ENCODE measurements at regions not wholly inside any gene's neighbourhood (a gene's known extent, or its start where the extent isn't known, plus 50 kb on each side); places are given as distances from the start of the nearest gene placed in this dataset.

DNA sequence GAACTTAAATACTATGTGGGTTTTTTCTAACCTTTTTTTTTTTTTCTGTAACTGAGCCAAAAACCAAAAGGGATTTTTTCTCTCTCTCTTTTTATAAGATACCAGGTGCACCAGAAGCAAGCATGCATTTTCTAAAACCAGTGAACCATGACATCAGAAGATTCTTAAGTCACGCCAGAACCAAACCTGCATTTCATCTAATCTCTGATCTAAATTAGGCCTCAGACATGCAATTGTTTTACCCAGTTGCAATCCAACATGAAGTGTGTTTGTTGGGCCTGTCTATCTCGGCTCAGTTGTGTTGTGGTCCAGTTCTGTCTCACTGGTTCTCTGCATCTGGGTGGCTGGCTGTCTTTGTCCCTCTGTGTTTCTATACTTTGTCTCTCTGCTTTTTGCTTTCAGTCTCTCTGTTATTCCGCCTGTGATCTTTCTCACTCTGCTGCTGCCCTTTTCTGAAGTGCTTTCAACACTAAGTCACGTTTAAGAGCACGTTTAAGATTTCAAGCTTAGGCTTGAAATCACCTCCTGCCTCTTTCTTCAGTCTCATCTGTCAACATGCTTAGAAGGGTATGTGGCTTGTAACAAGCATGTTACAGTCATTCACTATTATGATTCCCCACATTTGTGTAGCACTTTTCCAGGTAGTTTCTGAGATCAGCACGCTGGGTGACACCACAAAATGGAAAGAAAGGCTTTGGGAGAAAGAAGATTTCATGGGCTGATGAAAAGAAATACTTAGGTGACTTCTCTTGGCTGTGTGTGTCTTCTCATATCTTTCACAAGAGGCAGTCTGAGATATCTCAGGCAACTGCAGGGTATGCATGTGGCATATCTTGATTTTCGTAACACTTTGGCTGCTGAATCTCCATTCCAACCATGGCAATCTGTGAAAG, 488.9 kb downstream of the SHISA9 start:
- no peak overlapping the region for H3K27ac Mint-ChIP-seq
- no peaks in the 10 kb centered on the region for H3K4me1 ChIP-seq (ENCODE audit: insufficient read depth)
- H2AFZ ChIP-seq = no peak overlapping the region
- no peaks in the 10 kb centered on the region for H3K4me1 Mint-ChIP-seq
- no peaks in the 10 kb centered on the region for H4K20me1 ChIP-seq (replicated peaks; ENCODE audit: insufficient read depth)
- no peaks in the 10 kb centered on the region for H3K27me3 ChIP-seq (ENCODE audit: insufficient read depth)
- no peak overlapping the region for H3K4me2 ChIP-seq
- H3K4me3 ChIP-seq = no peak overlapping the region
- peaks cover 33% of the 10 kb centered on the region for H3K36me3 Mint-ChIP-seq (ENCODE audit: low read depth)
- DNase-seq (ENCODE audit: low spot score) (no peak), ATAC-seq (no peak)
- TF ChIP-seq, protein P1, sequence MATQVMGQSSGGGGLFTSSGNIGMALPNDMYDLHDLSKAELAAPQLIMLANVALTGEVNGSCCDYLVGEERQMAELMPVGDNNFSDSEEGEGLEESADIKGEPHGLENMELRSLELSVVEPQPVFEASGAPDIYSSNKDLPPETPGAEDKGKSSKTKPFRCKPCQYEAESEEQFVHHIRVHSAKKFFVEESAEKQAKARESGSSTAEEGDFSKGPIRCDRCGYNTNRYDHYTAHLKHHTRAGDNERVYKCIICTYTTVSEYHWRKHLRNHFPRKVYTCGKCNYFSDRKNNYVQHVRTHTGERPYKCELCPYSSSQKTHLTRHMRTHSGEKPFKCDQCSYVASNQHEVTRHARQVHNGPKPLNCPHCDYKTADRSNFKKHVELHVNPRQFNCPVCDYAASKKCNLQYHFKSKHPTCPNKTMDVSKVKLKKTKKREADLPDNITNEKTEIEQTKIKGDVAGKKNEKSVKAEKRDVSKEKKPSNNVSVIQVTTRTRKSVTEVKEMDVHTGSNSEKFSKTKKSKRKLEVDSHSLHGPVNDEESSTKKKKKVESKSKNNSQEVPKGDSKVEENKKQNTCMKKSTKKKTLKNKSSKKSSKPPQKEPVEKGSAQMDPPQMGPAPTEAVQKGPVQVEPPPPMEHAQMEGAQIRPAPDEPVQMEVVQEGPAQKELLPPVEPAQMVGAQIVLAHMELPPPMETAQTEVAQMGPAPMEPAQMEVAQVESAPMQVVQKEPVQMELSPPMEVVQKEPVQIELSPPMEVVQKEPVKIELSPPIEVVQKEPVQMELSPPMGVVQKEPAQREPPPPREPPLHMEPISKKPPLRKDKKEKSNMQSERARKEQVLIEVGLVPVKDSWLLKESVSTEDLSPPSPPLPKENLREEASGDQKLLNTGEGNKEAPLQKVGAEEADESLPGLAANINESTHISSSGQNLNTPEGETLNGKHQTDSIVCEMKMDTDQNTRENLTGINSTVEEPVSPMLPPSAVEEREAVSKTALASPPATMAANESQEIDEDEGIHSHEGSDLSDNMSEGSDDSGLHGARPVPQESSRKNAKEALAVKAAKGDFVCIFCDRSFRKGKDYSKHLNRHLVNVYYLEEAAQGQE (IDR thresholded peaks at IDR 0.05; ENCODE audit: unreplicated experiment) = no peak
- TF ChIP-seq EZH2 (IDR thresholded peaks at IDR 0.05; ENCODE audit: low read depth, unreplicated experiment) = no peak
- TF ChIP-seq, protein P2, sequence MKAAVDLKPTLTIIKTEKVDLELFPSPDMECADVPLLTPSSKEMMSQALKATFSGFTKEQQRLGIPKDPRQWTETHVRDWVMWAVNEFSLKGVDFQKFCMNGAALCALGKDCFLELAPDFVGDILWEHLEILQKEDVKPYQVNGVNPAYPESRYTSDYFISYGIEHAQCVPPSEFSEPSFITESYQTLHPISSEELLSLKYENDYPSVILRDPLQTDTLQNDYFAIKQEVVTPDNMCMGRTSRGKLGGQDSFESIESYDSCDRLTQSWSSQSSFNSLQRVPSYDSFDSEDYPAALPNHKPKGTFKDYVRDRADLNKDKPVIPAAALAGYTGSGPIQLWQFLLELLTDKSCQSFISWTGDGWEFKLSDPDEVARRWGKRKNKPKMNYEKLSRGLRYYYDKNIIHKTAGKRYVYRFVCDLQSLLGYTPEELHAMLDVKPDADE (IDR thresholded peaks at IDR 0.05) = no peak
- TF ChIP-seq NANOG (IDR thresholded peaks at IDR 0.05; ENCODE audit: borderline replicate concordance) = no peak
- H3K9me2 ChIP-seq (ENCODE audit: insufficient read depth) = no peaks in the 10 kb centered on the region
- H3K27me3 Mint-ChIP-seq (ENCODE audit: insufficient read depth, low read depth, poor library complexity) = peaks cover 7% of the 10 kb centered on the region
- no peaks in the 10 kb centered on the region for H3K79me2 ChIP-seq (replicated peaks; ENCODE audit: insufficient read depth)
- H3K9me3 Mint-ChIP-seq = peaks cover 33% of the 10 kb centered on the region
- H3K4me3 Mint-ChIP-seq = no peak overlapping the region
- no peak overlapping the region for H3K27ac ChIP-seq (ENCODE audit: low read depth)
- no peaks in the 10 kb centered on the region for H3F3A ChIP-seq (replicated peaks; ENCODE audit: low read depth)
- H3K36me3 ChIP-seq (ENCODE audit: insufficient read depth) = peaks cover 7% of the 10 kb centered on the region; the same call in 1 of the 2 replicates

DNA sequence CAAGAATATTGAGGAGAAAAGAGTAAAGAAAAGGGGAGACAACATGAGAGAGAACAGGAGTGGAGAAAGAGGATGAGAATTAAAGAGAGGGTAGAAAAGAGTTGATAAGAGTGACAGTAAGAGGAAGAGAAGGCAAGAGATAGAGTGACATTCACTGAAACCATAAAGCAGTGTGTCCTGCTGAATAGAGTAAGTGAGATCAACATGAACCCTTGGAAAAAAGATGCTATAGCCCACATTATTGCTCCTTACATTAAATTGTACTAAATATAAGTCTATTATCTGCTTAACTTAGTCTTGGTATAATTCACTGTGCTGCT, 489.5 kb downstream of the SHISA9 start:
- H3F3A ChIP-seq (replicated peaks; ENCODE audit: low read depth) = no peaks in the 10 kb centered on the region
- Mint-ChIP-seq H3K27me3 (ENCODE audit: insufficient read depth, low read depth, poor library complexity) (peaks cover 3% of the 10 kb centered on the region), H3K9me3 (peaks cover 29% of the 10 kb centered on the region), H3K4me1 (no peaks in the 10 kb centered on the region), H3K27ac (no peak overlapping the region), H3K4me3 (no peak overlapping the region), H3K36me3 (ENCODE audit: low read depth) (peaks cover 30% of the 10 kb centered on the region)
- no peaks in the 10 kb centered on the region for H4K20me1 ChIP-seq (replicated peaks; ENCODE audit: insufficient read depth)
- no peaks in the 10 kb centered on the region for H3K79me2 ChIP-seq (replicated peaks; ENCODE audit: insufficient read depth)
- no peak overlapping the region for H3K4me2 ChIP-seq
- H2AFZ ChIP-seq = no peak overlapping the region
- no peaks in the 10 kb centered on the region for H3K4me1 ChIP-seq (ENCODE audit: insufficient read depth)
- H3K36me3 ChIP-seq (ENCODE audit: insufficient read depth) = peaks cover 4% of the 10 kb centered on the region; the same call in 1 of the 2 replicates
- H3K9me2 ChIP-seq (ENCODE audit: insufficient read depth) = no peaks in the 10 kb centered on the region
- ATAC-seq (no peak), DNase-seq (ENCODE audit: low spot score) (no peak)
- H3K4me3 ChIP-seq = no peak overlapping the region
- H3K27me3 ChIP-seq (ENCODE audit: insufficient read depth) = no peaks in the 10 kb centered on the region
- H3K27ac ChIP-seq (ENCODE audit: low read depth) = no peak overlapping the region
- TF ChIP-seq NANOG (IDR thresholded peaks at IDR 0.05; ENCODE audit: borderline replicate concordance) = no peak
- no peak for TF ChIP-seq EZH2 (IDR thresholded peaks at IDR 0.05; ENCODE audit: low read depth, unreplicated experiment)
- TF ChIP-seq, protein P1 (IDR thresholded peaks at IDR 0.05; ENCODE audit: unreplicated experiment) = no peak
- no peak for TF ChIP-seq POLR2AphosphoS5 (IDR thresholded peaks at IDR 0.05; ENCODE audit: low read depth)
- TF ChIP-seq ZNF331 (CRISPR knock-in tag; IDR thresholded peaks at IDR 0.05; ENCODE audit: low read depth) = no peak
- TF ChIP-seq EZH2phosphoT487 (IDR thresholded peaks at IDR 0.05; ENCODE audit: unreplicated experiment) = no peak
